Inferior parietal cortex (tissue), 1 donor: ENCODE measurements at regions not wholly inside any gene's neighbourhood (a gene's known extent, or its start where the extent isn't known, plus 50 kb on each side); places are given as distances from the start of the nearest gene placed in this dataset.
A peak's percentile ranks its signal among the peaks of the same experiment; 100 is the strongest.
"Not testable (repeated sequence)": the region's sequence is repeated elsewhere in the genome, so short reads cannot be mapped to it uniquely, and the experiment has no call there.

ENCODE experiments used
- DNase-seq: peaks from one replicate; pipeline ENCODE4 v3.0.0-alpha.2; 2016; ENCODE audit errors: extremely low spot score

- no peak for DNase-seq
Measured at GRCh38 chr4:104138116-104138515, 356.6 kb downstream of the CXXC4 start.

- DNase-seq, result no peak
Measured at GRCh38 chr4:104129243-104129642, 365.5 kb downstream of the CXXC4 start.

- no peak for DNase-seq
Measured at GRCh38 chr4:104128850-104129213, 365.9 kb downstream of the CXXC4 start.

- DNase-seq, result no peak
Measured at GRCh38 chr4:104128031-104128849, 366.5 kb downstream of the CXXC4 start.

GRCh38 chr4:104123021-104123420 lies 371.7 kb downstream of the CXXC4 start:
- DNase-seq, result no peak

- DNase-seq, result no peak
Measured at GRCh38 chr4:104117776-104118175, 376.9 kb downstream of the CXXC4 start.

- DNase-seq, result no peak
Measured at GRCh38 chr4:104113850-104114249, 380.8 kb downstream of the CXXC4 start.

- DNase-seq, result no peak
Measured at GRCh38 chr4:104099141-104099540, 379.4 kb upstream of the TACR3 start.

GRCh38 chr4:104093247-104093646 lies 373.5 kb upstream of the TACR3 start:
- DNase-seq, result no peak

- DNase-seq, result no peak
Measured at GRCh38 chr4:104073229-104073628, 353.4 kb upstream of the TACR3 start.

- DNase-seq, result no peak
Measured at GRCh38 chr4:104066533-104066932, 346.7 kb upstream of the TACR3 start.

GRCh38 chr4:104064646-104065577 lies 345.1 kb upstream of the TACR3 start:
- DNase-seq, result peak; percentile 76

- DNase-seq, result no peak
Measured at GRCh38 chr4:104063341-104063740, 343.6 kb upstream of the TACR3 start.

- DNase-seq, result no peak
Measured at GRCh38 chr4:104044369-104044768, 324.6 kb upstream of the TACR3 start.

GRCh38 chr4:104032896-104033295 lies 313.1 kb upstream of the TACR3 start:
- DNase-seq, result no peak

GRCh38 chr4:104025251-104025650 lies 305.5 kb upstream of the TACR3 start:
- no peak for DNase-seq

- no peak for DNase-seq
Measured at GRCh38 chr4:104022831-104023230, 303.0 kb upstream of the TACR3 start.

GRCh38 chr4:104022226-104022625 lies 302.4 kb upstream of the TACR3 start:
- no peak for DNase-seq

- no peak for DNase-seq
Measured at GRCh38 chr4:104020641-104021040, 300.9 kb upstream of the TACR3 start.

GRCh38 chr4:104017213-104017612 lies 297.4 kb upstream of the TACR3 start:
- no peak for DNase-seq

- peak; percentile 66 for DNase-seq
Measured at GRCh38 chr4:104015680-104016079, 295.9 kb upstream of the TACR3 start.

GRCh38 chr4:104010722-104011121 lies 290.9 kb upstream of the TACR3 start:
- no peak for DNase-seq

- DNase-seq, result not testable (repeated sequence)
Measured at GRCh38 chr4:104002318-104002717, 282.5 kb upstream of the TACR3 start.
